HG03103 (cell line): ENCODE measurements at regions not wholly inside any gene's neighbourhood (a gene's known extent, or its start where the extent isn't known, plus 50 kb on each side); places are given as distances from the start of the nearest gene placed in this dataset.
"Not testable (repeated sequence)": the region's sequence is repeated elsewhere in the genome, so short reads cannot be mapped to it uniquely, and the experiment has no call there.

Experiments used
- ATAC-seq: cut with Tn5 transposase; IDR thresholded peaks from one replicate; pipeline ENCODE4 v1.9.1; 2021; ENCODE audit warnings: low read depth; ENCODE audit not compliant: unreplicated experiment

GRCh38 chr2:192535956-192536921 is 341.5 kb upstream of the TMEFF2 start:
- ATAC-seq = no peak

GRCh38 chr2:192534072-192534471 is 339.3 kb upstream of the TMEFF2 start:
- no peak for ATAC-seq

- ATAC-seq = not testable (repeated sequence)
Measured at GRCh38 chr2:192524642-192525251, 330.0 kb upstream of the TMEFF2 start.

GRCh38 chr2:192524214-192524613 is 329.5 kb upstream of the TMEFF2 start:
- ATAC-seq = not testable (repeated sequence)

GRCh38 chr2:192515937-192516336 is 321.2 kb upstream of the TMEFF2 start:
- ATAC-seq = no peak

GRCh38 chr2:192513575-192513974 is 318.8 kb upstream of the TMEFF2 start:
- ATAC-seq = no peak

GRCh38 chr2:192507836-192508450 is 313.2 kb upstream of the TMEFF2 start:
- ATAC-seq = not testable (repeated sequence)

- peak; percentile 70 for ATAC-seq
Measured at GRCh38 chr2:192500550-192501200, 305.9 kb upstream of the TMEFF2 start.

GRCh38 chr2:192499476-192499875 is 304.7 kb upstream of the TMEFF2 start:
- no peak for ATAC-seq

- no peak for ATAC-seq
Measured at GRCh38 chr2:192498747-192499146, 304.0 kb upstream of the TMEFF2 start.

- not testable (repeated sequence) for ATAC-seq
Measured at GRCh38 chr2:192488158-192488557, 293.4 kb upstream of the TMEFF2 start.

GRCh38 chr2:192487636-192488035 is 292.9 kb upstream of the TMEFF2 start:
- no peak for ATAC-seq

GRCh38 chr2:192484903-192485302 is 290.2 kb upstream of the TMEFF2 start:
- no peak for ATAC-seq

GRCh38 chr2:192480984-192481383 is 286.3 kb upstream of the TMEFF2 start:
- ATAC-seq = no peak

- no peak for ATAC-seq
Measured at GRCh38 chr2:192473331-192473730, 278.6 kb upstream of the TMEFF2 start.

GRCh38 chr2:192471982-192472381 is 277.2 kb upstream of the TMEFF2 start:
- no peak for ATAC-seq

GRCh38 chr2:192469612-192470011 is 274.9 kb upstream of the TMEFF2 start:
- no peak for ATAC-seq

- ATAC-seq = no peak
Measured at GRCh38 chr2:192467953-192468660, 273.4 kb upstream of the TMEFF2 start.

- no peak for ATAC-seq
Measured at GRCh38 chr2:192465141-192465540, 270.4 kb upstream of the TMEFF2 start.

GRCh38 chr2:192459422-192459821 is 264.7 kb upstream of the TMEFF2 start:
- no peak for ATAC-seq
